Keratinocyte (primary cell): ENCODE measurements at regions not wholly inside any gene's neighbourhood (a gene's known extent, or its start where the extent isn't known, plus 50 kb on each side); places are given as distances from the start of the nearest gene placed in this dataset.

Experiments used
- DNase-seq: peaks from one replicate; pipeline ENCODE4 v3.0.0-alpha.2; 2011; ENCODE audit warnings: low read depth, missing footprints, low spot score
- FAIRE-seq: peaks from 2 replicates; lab custom pipeline; 2011; peaks lifted over from hg19 to GRCh38; lab: Jason Lieb, UNC
- H2AFZ ChIP-seq: 2 replicates; pipeline ENCODE4 v1.6.0; 2012; ENCODE audit warnings: low read length, control low read depth, inconsistent platforms; ENCODE audit not compliant: control insufficient read depth
- H3K27ac ChIP-seq: 2 replicates; pipeline ENCODE4 v1.5.1; 2011; ENCODE audit warnings: low read length; ENCODE audit not compliant: control insufficient read depth, insufficient read depth
- H3K27me3 ChIP-seq: 3 replicates; pipeline ENCODE4 v1.6.0; 2011; ENCODE audit warnings: low read length; ENCODE audit not compliant: control insufficient read depth, insufficient read depth; ENCODE audit errors: extremely low read depth
- H3K36me3 ChIP-seq, 2 experiments: 2 replicates in 1 of 2; 3 replicates in 1 of 2; pipeline ENCODE4 v1.5.1; 2011; ENCODE audit warnings: low read length in 2 of 2, mild to moderate bottlenecking in 1 of 2; ENCODE audit not compliant: control insufficient read depth in 2 of 2, insufficient read depth in 2 of 2; ENCODE audit errors: extremely low read depth in 1 of 2
- H3K4me1 ChIP-seq: 3 replicates; pipeline ENCODE4 v1.5.1; 2011; ENCODE audit warnings: low read length; ENCODE audit not compliant: control insufficient read depth, insufficient read depth; ENCODE audit errors: extremely low read depth
- H3K4me2 ChIP-seq: 3 replicates; pipeline ENCODE4 v1.6.0; 2011; ENCODE audit warnings: low read depth, low read length; ENCODE audit not compliant: control insufficient read depth, insufficient read depth; ENCODE audit errors: extremely low read depth
- H3K4me3 ChIP-seq, 3 experiments: fragments of 200-600 bp in 1 of 3; sonication (generic) in 1 of 3; 2 replicates in 2 of 3; 3 replicates in 1 of 3; pipeline ENCODE4 v1.5.1; 2011 to 2016; ENCODE audit warnings: low read length in 3 of 3, mild to moderate bottlenecking in 3 of 3, control low read depth in 2 of 3, inconsistent platforms in 1 of 3, low read depth in 1 of 3, mixed read lengths in 1 of 3, mixed run types in 1 of 3, moderate library complexity in 1 of 3; ENCODE audit not compliant: control insufficient read depth in 2 of 3, insufficient read depth in 2 of 3; ENCODE audit errors: extremely low read depth in 1 of 3
- H3K79me2 ChIP-seq: 2 replicates; pipeline ENCODE4 v1.6.0; 2012; ENCODE audit warnings: low read length; ENCODE audit not compliant: control insufficient read depth, insufficient read depth
- H3K9ac ChIP-seq: 3 replicates; pipeline ENCODE4 v1.6.0; 2011; ENCODE audit warnings: low read length; ENCODE audit not compliant: control insufficient read depth, insufficient read depth; ENCODE audit errors: extremely low read depth
- H3K9me1 ChIP-seq: 3 replicates; pipeline ENCODE4 v1.6.0; 2011; ENCODE audit warnings: low read length; ENCODE audit not compliant: control insufficient read depth, insufficient read depth; ENCODE audit errors: extremely low read depth
- H3K9me3 ChIP-seq: 2 replicates; pipeline ENCODE4 v1.5.1; 2012; ENCODE audit warnings: low read depth, low read length; ENCODE audit not compliant: control insufficient read depth
- H4K20me1 ChIP-seq: 3 replicates; pipeline ENCODE4 v1.6.0; 2011; ENCODE audit warnings: low read length; ENCODE audit not compliant: control insufficient read depth, insufficient read depth; ENCODE audit errors: extremely low read depth
- CTCF ChIP-seq, 3 experiments: IDR thresholded peaks in 1 of 3; conservative IDR thresholded peaks in 1 of 3; optimal IDR thresholded peaks in 1 of 3; 2 replicates in 2 of 3; 3 replicates in 1 of 3; pipeline versions ENCODE3 to v1.5.1; 2011; ENCODE audit warnings: low read length in 3 of 3, mild to moderate bottlenecking in 3 of 3, moderate library complexity in 2 of 3, control low read depth in 1 of 3, inconsistent platforms in 1 of 3; ENCODE audit not compliant: insufficient read depth in 2 of 3; ENCODE audit errors: extremely low read depth in 1 of 3
- EZH2 ChIP-seq: IDR thresholded peaks from one replicate; pipeline ENCODE4 v1.6.1; 2012; ENCODE audit warnings: inconsistent platforms, mild to moderate bottlenecking, low read length, moderate library complexity
- dilution Hi-C: fragments of 300-500 bp; cut with MboI; formaldehyde crosslinking; loops from one replicate; pipeline ENCODE4 v1.7.0; 2020; ENCODE audit warnings: low sequenced_read_pairs; ENCODE audit not compliant: extremely low pct_ligation_motif_present

GRCh38 chr2:150916467-150917396 lies 344.9 kb downstream of the RBM43 start:
- no peak overlapping the region for H2AFZ ChIP-seq
- dilution Hi-C loops, result no loop called here

GRCh38 chr2:150911766-150912280 lies 349.8 kb downstream of the RBM43 start:
- Histone ChIP-seq H3K9me3 (no peaks in the 10 kb centered on the region), H3K9ac (no peak overlapping the region), H3K27ac (no peak overlapping the region), H3K79me2 (no peaks in the 10 kb centered on the region), H3K4me3 (no peak overlapping the region), H3K27me3 (no peaks in the 10 kb centered on the region), H3K9me1 (no peaks in the 10 kb centered on the region), H3K4me1 (peaks cover 13% of the 10 kb centered on the region), H4K20me1 (no peaks in the 10 kb centered on the region), H3K36me3 (no peaks in the 10 kb centered on the region), H2AFZ (no peak overlapping the region), H3K4me2 (peak overlapping the region; percentile 17)
- FAIRE-seq (peak; percentile 49), DNase-seq (no peak)
- dilution Hi-C loops, result no loop called here
- TF ChIP-seq CTCF (optimal IDR thresholded peaks at IDR 0.05 in 1 of 3, IDR thresholded peaks at IDR 0.05 in 1 of 3, conservative IDR thresholded peaks at IDR 0.05 in 1 of 3; ENCODE audit: extremely low read depth in 1 of 3, insufficient read depth in 2 of 3, low read length in 3 of 3) (peak in 1 of 3 experiments; percentile 52), EZH2 (no peak)

More at GRCh38 chr2:150916467-150917396, 344.9 kb downstream of the RBM43 start:
- no peak for TF ChIP-seq EZH2
- no peak for TF ChIP-seq CTCF (optimal IDR thresholded peaks at IDR 0.05 in 1 of 3, IDR thresholded peaks at IDR 0.05 in 1 of 3, conservative IDR thresholded peaks at IDR 0.05 in 1 of 3; ENCODE audit: extremely low read depth in 1 of 3, insufficient read depth in 2 of 3, low read length in 3 of 3)
- H3K9ac ChIP-seq, result no peak overlapping the region
- H3K9me3 ChIP-seq, result no peaks in the 10 kb centered on the region
- no peaks in the 10 kb centered on the region for H3K27me3 ChIP-seq
- H3K27ac ChIP-seq, result no peak overlapping the region
- H3K36me3 ChIP-seq, result no peaks in the 10 kb centered on the region
- no peaks in the 10 kb centered on the region for H3K9me1 ChIP-seq
- peak; percentile 26 for DNase-seq
- H3K4me3 ChIP-seq, result no peak overlapping the region
- H3K79me2 ChIP-seq, result no peaks in the 10 kb centered on the region
- H4K20me1 ChIP-seq, result no peaks in the 10 kb centered on the region
- H3K4me1 ChIP-seq, result peaks cover 14% of the 10 kb centered on the region
- peak; percentile 62 for FAIRE-seq
- H3K4me2 ChIP-seq, result no peak overlapping the region
